GM21526 (cell line): ENCODE measurements at regions not wholly inside any gene's neighbourhood (a gene's known extent, or its start where the extent isn't known, plus 50 kb on each side); places are given as distances from the start of the nearest gene placed in this dataset.
A peak's percentile ranks its signal among the peaks of the same experiment; 100 is the strongest.

Experiments used
- ATAC-seq: cut with Tn5 transposase; IDR thresholded peaks from one replicate; pipeline ENCODE4 v1.9.1; 2021; ENCODE audit warnings: moderate library complexity; ENCODE audit not compliant: unreplicated experiment, low FRiP score

- ATAC-seq = peak; percentile 77
Measured at GRCh38 chr12:74415633-74416032, 122.0 kb upstream of the ATXN7L3B start.

GRCh38 chr12:74418573-74418972 lies 119.1 kb upstream of the ATXN7L3B start:
- no peak for ATAC-seq

GRCh38 chr12:74424778-74425177 lies 112.9 kb upstream of the ATXN7L3B start:
- no peak for ATAC-seq

GRCh38 chr12:74426091-74426490 lies 111.5 kb upstream of the ATXN7L3B start:
- ATAC-seq = no peak

GRCh38 chr12:74429535-74429934 lies 108.1 kb upstream of the ATXN7L3B start:
- ATAC-seq = no peak

GRCh38 chr12:74431801-74432200 lies 105.8 kb upstream of the ATXN7L3B start:
- ATAC-seq = no peak

GRCh38 chr12:74440469-74440868 lies 97.2 kb upstream of the ATXN7L3B start:
- no peak for ATAC-seq

GRCh38 chr12:74441872-74442271 lies 95.8 kb upstream of the ATXN7L3B start:
- ATAC-seq = no peak

- ATAC-seq = no peak
Measured at GRCh38 chr12:74446466-74446865, 91.2 kb upstream of the ATXN7L3B start.

- no peak for ATAC-seq
Measured at GRCh38 chr12:74449872-74450271, 87.8 kb upstream of the ATXN7L3B start.

- no peak for ATAC-seq
Measured at GRCh38 chr12:74454109-74454508, 83.5 kb upstream of the ATXN7L3B start.

- no peak for ATAC-seq
Measured at GRCh38 chr12:74455429-74455828, 82.2 kb upstream of the ATXN7L3B start.

- no peak for ATAC-seq
Measured at GRCh38 chr12:74456431-74456830, 81.2 kb upstream of the ATXN7L3B start.

GRCh38 chr12:74468401-74468800 lies 69.2 kb upstream of the ATXN7L3B start:
- ATAC-seq = no peak

- ATAC-seq = no peak
Measured at GRCh38 chr12:74476234-74476633, 61.4 kb upstream of the ATXN7L3B start.

- no peak for ATAC-seq
Measured at GRCh38 chr12:74481078-74481477, 56.6 kb upstream of the ATXN7L3B start.

- ATAC-seq = no peak
Measured at GRCh38 chr12:74482115-74482514, 55.5 kb upstream of the ATXN7L3B start.

GRCh38 chr12:74483057-74483456 lies 54.6 kb upstream of the ATXN7L3B start:
- ATAC-seq = no peak
